Anterior cingulate cortex (tissue), 58 donors: ENCODE measurements at regions not wholly inside any gene's neighbourhood (a gene's known extent, or its start where the extent isn't known, plus 50 kb on each side); places are given as distances from the start of the nearest gene placed in this dataset.

Experiments
- DNase-seq, 58 donors: peaks; one replicate each; lab custom pipeline; 2025; lab: John Stamatoyannopoulos, UW

GRCh38 chr1:201653233-201653632, 114.3 kb downstream of the NAV1 start:
- no peak for DNase-seq

GRCh38 chr1:201653883-201654282, 115.0 kb downstream of the NAV1 start:
- DNase-seq, result peak in 1 of 58 donors; percentile 18

- no peak for DNase-seq
Observed at GRCh38 chr1:201655243-201655642, 116.3 kb downstream of the NAV1 start.

- DNase-seq, result no peak
Observed at GRCh38 chr1:201655910-201656309, 117.0 kb downstream of the NAV1 start.

- DNase-seq, result peak in 1 of 58 donors; percentile 38
Observed at GRCh38 chr1:201656311-201657032, 117.5 kb downstream of the NAV1 start.

- peak in 4 of 58 donors; percentile 27 to 48 (median 32) for DNase-seq
Observed at GRCh38 chr1:201659572-201659971, 120.6 kb downstream of the NAV1 start.

- no peak for DNase-seq
Observed at GRCh38 chr1:201660931-201661822, 122.2 kb downstream of the NAV1 start.

- DNase-seq, result no peak
Observed at GRCh38 chr1:201661823-201662359, 123.0 kb downstream of the NAV1 start.

- DNase-seq, result no peak
Observed at GRCh38 chr1:201662646-201663045, 123.7 kb downstream of the NAV1 start.

GRCh38 chr1:201663491-201664113, 124.7 kb downstream of the NAV1 start:
- no peak for DNase-seq

- DNase-seq, result peak in 35 of 58 donors; percentile 17 to 79 (median 52)
Observed at GRCh38 chr1:201665036-201665435, 126.1 kb downstream of the NAV1 start.

- peak in 4 of 58 donors; percentile 17 to 45 (median 40) for DNase-seq
Observed at GRCh38 chr1:201666102-201666501, 127.2 kb downstream of the NAV1 start.

- DNase-seq, result no peak
Observed at GRCh38 chr1:201666645-201667044, 127.7 kb downstream of the NAV1 start.

- no peak for DNase-seq
Observed at GRCh38 chr1:201667479-201667878, 128.6 kb downstream of the NAV1 start.

- DNase-seq, result no peak
Observed at GRCh38 chr1:201670517-201670916, 131.6 kb downstream of the NAV1 start.

GRCh38 chr1:201672685-201673084, 133.8 kb downstream of the NAV1 start:
- no peak for DNase-seq

- peak in 16 of 58 donors; percentile 21 to 68 (median 34) for DNase-seq
Observed at GRCh38 chr1:201673093-201673492, 134.2 kb downstream of the NAV1 start.

GRCh38 chr1:201673915-201674314, 135.0 kb downstream of the NAV1 start:
- peak in 10 of 58 donors; percentile 8 to 54 (median 32) for DNase-seq

- DNase-seq, result no peak
Observed at GRCh38 chr1:201675143-201675542, 136.2 kb downstream of the NAV1 start.

- DNase-seq, result peak in 2 of 58 donors; percentile 13 to 14
Observed at GRCh38 chr1:201676197-201676596, 137.3 kb downstream of the NAV1 start.

- no peak for DNase-seq
Observed at GRCh38 chr1:201676641-201677040, 137.7 kb downstream of the NAV1 start.
